AG04449 (cell line): ENCODE measurements at regions not wholly inside any gene's neighbourhood (a gene's known extent, or its start where the extent isn't known, plus 50 kb on each side); places are given as distances from the start of the nearest gene placed in this dataset.

Source experiments
- CTCF ChIA-PET: fragments of 350-600 bp; formaldehyde crosslinking; extraction: SDS; loops from one replicate; lab custom pipeline; 2021; ENCODE audit warnings: antibody characterized with exemption; lab: Yijun Ruan, JAX
- POLR2A ChIA-PET: fragments of 400-600, 350-600 bp; formaldehyde crosslinking; extraction: SDS; loops from one replicate; lab custom pipeline; 2020; ENCODE audit warnings: antibody characterized with exemption, inconsistent platforms; lab: Yijun Ruan, JAX
- DNase-seq: peaks from one replicate; pipeline ENCODE4 v3.0.0-alpha.2; 2010; ENCODE audit warnings: low read depth, low spot score
- H3K4me3 ChIP-seq: 2 replicates; pipeline ENCODE4 v1.5.1; 2011; ENCODE audit warnings: low read depth, mild to moderate bottlenecking, control low read depth, low read length
- CTCF ChIP-seq: IDR thresholded peaks from one replicate; pipeline ENCODE4 v1.5.1; 2011; ENCODE audit warnings: mild to moderate bottlenecking, moderate library complexity, low read length, control low read depth, inconsistent platforms; ENCODE audit not compliant: insufficient read depth; ENCODE audit errors: missing control alignments

- ChIA-PET POLR2A (no interaction called here), CTCF (no interaction called here)
- no peak overlapping the region for H3K4me3 ChIP-seq
- no peak for DNase-seq
- no peak for TF ChIP-seq CTCF
Observed at GRCh38 chr3:167067787-167068161, 312.3 kb downstream of the ZBBX start.

- CTCF ChIA-PET, result no interaction called here
- no peak for TF ChIP-seq CTCF
- no peak overlapping the region for H3K4me3 ChIP-seq
- POLR2A ChIA-PET, result no interaction called here
- no peak for DNase-seq
Observed at GRCh38 chr3:167066977-167067786, 312.9 kb downstream of the ZBBX start.

DNA sequence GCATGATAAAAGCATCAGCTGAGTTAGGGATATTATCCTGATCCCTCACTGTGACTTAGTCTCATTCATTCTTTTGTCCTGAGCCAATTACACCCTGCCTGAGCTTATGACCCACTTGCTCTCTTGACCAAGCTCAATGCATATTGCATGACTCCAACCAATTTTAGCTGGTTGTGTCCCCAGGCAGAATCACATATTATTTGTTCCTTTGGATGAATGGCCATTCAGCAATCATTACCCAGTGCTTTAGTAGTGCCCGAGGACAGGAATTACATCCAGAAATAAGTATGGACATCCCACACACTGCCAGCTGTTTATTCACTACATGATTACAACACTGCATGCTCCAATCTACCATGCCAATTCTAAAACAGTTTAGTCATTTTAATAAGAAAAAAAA lies 322.5 kb downstream of the ZBBX start:
- TF ChIP-seq CTCF, result no peak
- no peak overlapping the region for H3K4me3 ChIP-seq
- no peak for DNase-seq
- CTCF ChIA-PET, result no interaction called here
- POLR2A ChIA-PET, result no interaction called here

- H3K4me3 ChIP-seq, result no peak overlapping the region
- TF ChIP-seq CTCF, result no peak
- DNase-seq, result no peak
- POLR2A ChIA-PET, result no interaction called here
- CTCF ChIA-PET, result no interaction called here
Observed at GRCh38 chr3:167054926-167055325, 325.2 kb downstream of the ZBBX start.

- no peak for DNase-seq
- CTCF ChIA-PET, result no interaction called here
- no peak overlapping the region for H3K4me3 ChIP-seq
- POLR2A ChIA-PET, result no interaction called here
- TF ChIP-seq CTCF, result no peak
Observed at GRCh38 chr3:167051421-167051820, 328.7 kb downstream of the ZBBX start.

DNA sequence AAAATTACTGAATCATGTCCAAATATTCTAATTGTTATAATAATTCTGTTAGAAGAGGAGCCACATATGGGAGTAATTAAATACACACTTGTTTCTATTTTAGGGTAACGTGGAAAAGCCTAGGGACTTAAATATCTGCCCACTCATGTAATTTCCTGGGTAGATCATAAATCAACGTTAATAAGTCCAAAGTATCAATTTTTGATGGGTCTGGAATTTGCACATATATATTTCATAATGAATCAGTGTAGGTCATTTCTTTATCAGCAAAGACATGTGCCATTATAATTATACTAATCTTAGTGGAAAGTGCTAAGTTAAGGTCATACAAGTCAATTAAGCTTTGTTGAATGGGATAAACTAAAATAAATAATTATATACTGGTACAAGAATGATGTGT lies 346.2 kb downstream of the ZBBX start:
- no peak for TF ChIP-seq CTCF

More for the DNA sequence above, 346.2 kb downstream of the ZBBX start:
- POLR2A ChIA-PET, result no interaction called here
- CTCF ChIA-PET, result no interaction called here
- no peak overlapping the region for H3K4me3 ChIP-seq
- no peak for DNase-seq
